ENCODE measurements at regions not wholly inside any gene's neighbourhood (a gene's known extent, or its start where the extent isn't known, plus 50 kb on each side); places are given as distances from the start of the nearest gene placed in this dataset.
"Not testable (repeated sequence)": the region's sequence is repeated elsewhere in the genome, so short reads cannot be mapped to it uniquely, and the experiment has no call there.

DNA sequence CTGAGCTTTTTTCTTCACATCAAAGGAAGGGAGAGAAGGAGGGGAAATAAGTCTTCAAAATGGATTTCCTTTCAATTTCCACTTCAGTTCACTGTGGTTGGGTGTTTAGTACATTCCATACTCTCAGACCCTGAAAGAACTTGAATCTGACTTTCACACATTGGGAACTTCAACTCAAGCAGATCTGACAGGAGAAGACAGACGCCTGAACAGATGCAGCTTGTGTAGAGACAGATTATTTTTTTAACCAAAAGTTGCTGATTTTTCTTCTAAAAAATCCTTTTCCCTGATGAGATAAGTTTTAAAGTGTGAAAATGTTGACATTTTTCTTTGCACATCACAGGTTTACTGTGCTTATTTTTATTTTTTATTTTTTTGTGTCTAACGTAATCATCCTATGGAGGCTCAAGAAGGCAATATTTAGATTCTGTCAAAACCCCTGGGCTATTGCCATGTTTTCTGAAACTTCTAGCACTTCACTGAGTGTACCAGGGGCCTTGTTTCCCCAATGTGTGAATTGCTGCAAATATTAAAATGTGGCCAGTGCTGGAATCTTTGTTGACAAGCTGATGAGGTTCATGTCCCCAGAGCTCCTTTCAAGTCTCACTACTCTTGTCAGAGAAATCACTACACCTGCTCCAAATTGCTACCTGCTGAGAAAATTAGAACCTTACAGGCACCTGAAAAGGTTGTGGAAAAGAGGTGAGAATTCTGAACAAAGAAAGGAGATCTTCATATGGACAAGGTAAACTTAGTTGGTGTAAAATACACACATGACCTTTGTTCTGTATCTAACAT, 214.8 kb upstream of the BTBD3 start:
- Histone ChIP-seq H3K27me3 (no peaks in the 10 kb centered on the region), H3K27ac (no peak overlapping the region), H3K4me1 (no peaks in the 10 kb centered on the region), H3K9me3 (peaks cover 0 to 3% (median 0%) of the 10 kb centered on the region in 3 donors), H3K4me3 (no peak overlapping the region), H3K36me3 (no peaks in the 10 kb centered on the region)
- TF ChIP-seq, protein P1, sequence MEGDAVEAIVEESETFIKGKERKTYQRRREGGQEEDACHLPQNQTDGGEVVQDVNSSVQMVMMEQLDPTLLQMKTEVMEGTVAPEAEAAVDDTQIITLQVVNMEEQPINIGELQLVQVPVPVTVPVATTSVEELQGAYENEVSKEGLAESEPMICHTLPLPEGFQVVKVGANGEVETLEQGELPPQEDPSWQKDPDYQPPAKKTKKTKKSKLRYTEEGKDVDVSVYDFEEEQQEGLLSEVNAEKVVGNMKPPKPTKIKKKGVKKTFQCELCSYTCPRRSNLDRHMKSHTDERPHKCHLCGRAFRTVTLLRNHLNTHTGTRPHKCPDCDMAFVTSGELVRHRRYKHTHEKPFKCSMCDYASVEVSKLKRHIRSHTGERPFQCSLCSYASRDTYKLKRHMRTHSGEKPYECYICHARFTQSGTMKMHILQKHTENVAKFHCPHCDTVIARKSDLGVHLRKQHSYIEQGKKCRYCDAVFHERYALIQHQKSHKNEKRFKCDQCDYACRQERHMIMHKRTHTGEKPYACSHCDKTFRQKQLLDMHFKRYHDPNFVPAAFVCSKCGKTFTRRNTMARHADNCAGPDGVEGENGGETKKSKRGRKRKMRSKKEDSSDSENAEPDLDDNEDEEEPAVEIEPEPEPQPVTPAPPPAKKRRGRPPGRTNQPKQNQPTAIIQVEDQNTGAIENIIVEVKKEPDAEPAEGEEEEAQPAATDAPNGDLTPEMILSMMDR (IDR thresholded peaks at IDR 0.05): no peak
- intact Hi-C loops (cut with DNase I; ENCODE audit: low total_unique reads): no loop called here
- no peak for DNase-seq

DNA sequence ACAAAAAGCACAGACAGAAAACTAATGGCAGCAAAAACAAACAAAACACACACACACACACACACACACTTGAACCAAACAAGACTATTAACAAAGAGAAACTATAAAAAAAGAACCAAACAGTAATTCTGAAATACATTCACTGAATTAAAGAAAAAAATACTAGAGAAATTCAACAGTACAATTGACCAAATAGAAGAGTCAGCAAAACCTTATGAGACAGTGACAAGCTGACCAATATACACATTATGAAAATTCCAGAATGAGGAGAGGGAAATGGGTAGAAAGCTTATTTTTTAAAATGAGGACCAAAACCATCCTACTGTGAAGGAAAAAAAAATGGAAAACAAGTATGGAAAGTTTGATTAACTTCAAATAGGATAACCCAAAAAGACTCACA, 212.2 kb upstream of the BTBD3 start:
- DNase-seq: no peak
- Histone ChIP-seq H3K4me1 (no peaks in the 10 kb centered on the region), H3K4me3 (no peak overlapping the region), H3K9me3 (peaks cover 0 to 3% (median 0%) of the 10 kb centered on the region in 3 donors), H3K36me3 (no peaks in the 10 kb centered on the region), H3K27me3 (no peaks in the 10 kb centered on the region), H3K27ac (no peak overlapping the region)
- TF ChIP-seq, protein P1 (IDR thresholded peaks at IDR 0.05): no peak
- intact Hi-C loops (cut with DNase I; ENCODE audit: low total_unique reads): no loop called here

DNA sequence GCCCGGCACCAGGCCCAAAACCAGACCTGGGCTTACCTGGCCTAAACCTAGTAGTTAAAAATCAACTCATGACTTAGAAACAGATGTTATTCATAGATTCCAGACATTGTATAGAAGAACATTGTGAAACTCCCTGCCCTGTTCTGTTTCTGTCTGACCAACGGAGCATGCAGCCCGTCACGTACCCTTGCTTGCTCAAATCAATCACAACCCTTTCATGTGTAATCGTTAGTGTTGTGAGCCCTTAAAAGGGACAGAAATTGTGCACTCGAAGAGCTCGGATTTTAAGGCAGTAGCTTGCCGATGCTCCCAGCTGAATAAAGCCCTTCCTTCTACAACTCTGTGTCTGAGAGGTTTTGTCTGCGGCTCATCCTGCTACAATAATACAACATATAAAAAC, 209.5 kb upstream of the BTBD3 start:
- H3K36me3 ChIP-seq; H3K27ac ChIP-seq; intact Hi-C loops (cut with DNase I; ENCODE audit: low total_unique reads); H3K27me3 ChIP-seq; H3K4me1 ChIP-seq; DNase-seq; H3K9me3 ChIP-seq; H3K4me3 ChIP-seq: not testable (repeated sequence)

DNA sequence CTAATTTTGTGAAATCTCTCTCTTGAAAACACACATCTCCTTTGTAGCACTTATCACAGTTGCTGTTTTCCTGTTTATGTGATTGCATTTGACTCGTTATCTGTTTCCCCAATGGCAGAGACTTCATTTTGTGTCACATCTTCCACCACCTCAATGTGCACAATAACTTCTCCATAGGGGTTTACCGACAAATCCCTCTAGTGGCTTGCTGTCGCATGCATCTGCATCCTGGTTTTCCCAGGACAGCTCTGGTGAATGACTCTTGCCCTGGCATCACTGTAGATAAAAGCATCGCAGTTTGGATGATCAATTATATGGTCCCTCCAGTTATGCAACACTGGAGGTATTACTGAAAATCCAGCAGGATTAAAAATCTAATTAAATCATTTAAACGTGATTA, 206.5 kb upstream of the BTBD3 start:
- intact Hi-C loops (cut with DNase I; ENCODE audit: low total_unique reads): no loop called here
- DNase-seq: no peak
- no peaks in the 10 kb centered on the region for H3K9me3 ChIP-seq
- no peak overlapping the region for H3K27ac ChIP-seq
- TF ChIP-seq, protein P1 (IDR thresholded peaks at IDR 0.05): no peak
- H3K4me3 ChIP-seq: no peak overlapping the region
- no peaks in the 10 kb centered on the region for H3K27me3 ChIP-seq
- H3K4me1 ChIP-seq: no peaks in the 10 kb centered on the region
- H3K36me3 ChIP-seq: no peaks in the 10 kb centered on the region

DNA sequence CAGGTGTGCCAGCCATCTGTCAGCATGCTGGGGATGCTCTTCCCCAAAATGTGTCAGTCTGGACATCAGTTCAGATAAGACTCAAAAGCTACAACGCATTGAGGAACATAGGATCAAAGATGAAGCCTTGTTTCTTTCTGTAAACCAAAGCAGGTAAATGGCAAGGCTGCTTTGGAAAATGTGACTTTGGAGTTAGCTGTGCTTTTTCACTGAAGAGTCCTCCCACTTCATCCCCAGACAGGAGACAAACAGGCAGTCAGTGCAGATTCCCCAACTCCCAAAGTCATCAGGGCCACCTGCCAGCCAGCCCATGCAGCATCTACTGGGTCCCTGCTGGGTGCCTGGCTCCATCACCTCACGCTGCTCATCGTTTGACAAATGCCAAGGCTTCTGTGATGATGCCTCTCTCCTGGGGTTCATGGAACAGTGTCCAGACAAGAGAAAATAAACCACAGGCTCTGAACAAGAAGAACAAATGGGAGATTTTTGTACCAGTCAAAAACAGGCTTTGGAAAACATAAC, 205.0 kb upstream of the BTBD3 start:
- H3K27ac ChIP-seq: no peak overlapping the region
- TF ChIP-seq, protein P1 (IDR thresholded peaks at IDR 0.05): no peak
- H3K4me3 ChIP-seq: no peak overlapping the region
- intact Hi-C loops (cut with DNase I; ENCODE audit: low total_unique reads): no loop called here
- no peak for DNase-seq
- no peaks in the 10 kb centered on the region for H3K9me3 ChIP-seq
- H3K27me3 ChIP-seq: no peaks in the 10 kb centered on the region
- no peaks in the 10 kb centered on the region for H3K4me1 ChIP-seq
- no peaks in the 10 kb centered on the region for H3K36me3 ChIP-seq

DNA sequence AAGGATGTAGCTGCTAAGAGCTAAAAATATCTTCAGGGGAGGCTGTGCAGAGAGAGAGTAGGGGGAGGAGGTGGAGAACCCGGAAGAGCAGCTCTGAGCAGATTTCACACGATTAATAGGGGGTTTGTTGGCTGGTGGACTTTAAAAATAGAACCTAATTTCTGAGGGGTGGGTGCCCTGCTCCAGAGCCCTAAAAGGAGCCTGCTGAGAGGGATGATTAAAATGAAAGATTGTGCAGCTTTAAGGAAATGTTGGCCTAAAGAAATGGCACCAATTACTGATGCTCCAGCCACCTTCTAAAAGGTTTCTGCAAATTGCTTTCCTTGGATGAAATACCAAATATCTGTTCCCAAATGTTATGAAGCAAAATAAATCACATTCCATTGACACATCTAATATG, 202.8 kb upstream of the BTBD3 start:
- H3K36me3 ChIP-seq: no peaks in the 10 kb centered on the region
- no peaks in the 10 kb centered on the region for H3K9me3 ChIP-seq
- no peak overlapping the region for H3K4me3 ChIP-seq
- DNase-seq: no peak
- no peaks in the 10 kb centered on the region for H3K27me3 ChIP-seq
- no peaks in the 10 kb centered on the region for H3K4me1 ChIP-seq
- no peak overlapping the region for H3K27ac ChIP-seq
- intact Hi-C loops (cut with DNase I; ENCODE audit: low total_unique reads): no loop called here
- TF ChIP-seq, protein P1 (IDR thresholded peaks at IDR 0.05): no peak

Measured in tibial artery (tissue), 4 donors.